KBM-7 (cell line): ENCODE measurements at regions not wholly inside any gene's neighbourhood (a gene's known extent, or its start where the extent isn't known, plus 50 kb on each side); places are given as distances from the start of the nearest gene placed in this dataset.

ENCODE experiments used
- DNase-seq: peaks from one replicate; pipeline ENCODE4 v3.0.0-alpha.2; 2015
- in situ Hi-C: fragments of 300-500 bp; cut with MboI; formaldehyde crosslinking; loops from 2 replicates; pipeline ENCODE4 v1.14.3; 2020; ENCODE audit warnings: low sequenced_read_pairs, low pct_unique_long_range_greater_than_20kb, mixed read lengths

GRCh38 chr21:26412885-26413284 lies 160.2 kb downstream of the CYYR1 start:
- DNase-seq: no peak
- in situ Hi-C loops: no loop called here

- DNase-seq: no peak
- in situ Hi-C loops: no loop called here
Observed at GRCh38 chr21:26409735-26410134, 163.4 kb downstream of the CYYR1 start.

- no peak for DNase-seq
- in situ Hi-C loops: no loop called here
Observed at GRCh38 chr21:26408511-26408910, 164.6 kb downstream of the CYYR1 start.

- no peak for DNase-seq
- in situ Hi-C loops: no loop called here
Observed at GRCh38 chr21:26406526-26406925, 166.6 kb downstream of the CYYR1 start.

- in situ Hi-C loops: no loop called here
- peak; percentile 21 for DNase-seq
Observed at GRCh38 chr21:26405735-26406361, 167.2 kb downstream of the CYYR1 start.

- DNase-seq: no peak
- in situ Hi-C loops: no loop called here
Observed at GRCh38 chr21:26405071-26405470, 168.0 kb downstream of the CYYR1 start.

- in situ Hi-C loops: no loop called here
- no peak for DNase-seq
Observed at GRCh38 chr21:26404288-26404687, 168.8 kb downstream of the CYYR1 start.

- DNase-seq: no peak
- in situ Hi-C loops: no loop called here
Observed at GRCh38 chr21:26403321-26403720, 169.8 kb downstream of the CYYR1 start.

GRCh38 chr21:26397545-26397944 lies 175.5 kb downstream of the CYYR1 start:
- in situ Hi-C loops: no loop called here
- DNase-seq: no peak

- in situ Hi-C loops: no loop called here
- no peak for DNase-seq
Observed at GRCh38 chr21:26394341-26394740, 178.7 kb downstream of the CYYR1 start.

- no peak for DNase-seq
- in situ Hi-C loops: no loop called here
Observed at GRCh38 chr21:26391166-26391565, 181.9 kb downstream of the CYYR1 start.

GRCh38 chr21:26389971-26390641 lies 183.0 kb downstream of the CYYR1 start:
- peak; percentile 44 for DNase-seq
- in situ Hi-C loops: no loop called here

GRCh38 chr21:26388731-26389231 lies 184.3 kb downstream of the CYYR1 start:
- in situ Hi-C loops: no loop called here
- DNase-seq: no peak

GRCh38 chr21:26385721-26386120 lies 187.4 kb downstream of the CYYR1 start:
- in situ Hi-C loops: no loop called here
- DNase-seq: no peak

GRCh38 chr21:26379561-26379960 lies 193.5 kb downstream of the CYYR1 start:
- no peak for DNase-seq
- in situ Hi-C loops: no loop called here

- DNase-seq: no peak
- in situ Hi-C loops: no loop called here
Observed at GRCh38 chr21:26377111-26377694, 195.9 kb downstream of the CYYR1 start.

GRCh38 chr21:26374817-26375216 lies 198.3 kb downstream of the CYYR1 start:
- DNase-seq: no peak
- in situ Hi-C loops: no loop called here

GRCh38 chr21:26368591-26369320 lies 198.2 kb upstream of the APP start:
- DNase-seq: no peak
- in situ Hi-C loops: no loop called here

GRCh38 chr21:26366781-26367180 lies 196.2 kb upstream of the APP start:
- in situ Hi-C loops: no loop called here
- DNase-seq: no peak

GRCh38 chr21:26365849-26366248 lies 195.3 kb upstream of the APP start:
- no peak for DNase-seq
- in situ Hi-C loops: no loop called here
